Bronchial epithelial cell (primary cell): ENCODE measurements at regions not wholly inside any gene's neighbourhood (a gene's known extent, or its start where the extent isn't known, plus 50 kb on each side); places are given as distances from the start of the nearest gene placed in this dataset.

Experiments used
- DNase-seq: peaks from one replicate; pipeline ENCODE4 v3.0.0-alpha.2; 2010; ENCODE audit warnings: low read depth
- FAIRE-seq: peaks from 2 replicates; lab custom pipeline; 2011; peaks lifted over from hg19 to GRCh38; lab: Jason Lieb, UNC
- H3K27me3 ChIP-seq: 2 replicates; pipeline ENCODE4 v1.5.1; 2011; ENCODE audit warnings: low read length; ENCODE audit not compliant: control insufficient read depth, insufficient read depth
- H3K36me3 ChIP-seq: 2 replicates; pipeline ENCODE4 v1.5.1; 2011; ENCODE audit warnings: low read length; ENCODE audit not compliant: control insufficient read depth, insufficient read depth
- H3K4me3 ChIP-seq: 2 replicates; pipeline ENCODE4 v1.5.1; 2011; ENCODE audit warnings: mild to moderate bottlenecking, low read depth, low read length, control low read depth
- TF ChIP-seq, protein P1 (sequence below): IDR thresholded peaks from 2 replicates; pipeline ENCODE4 v1.5.1; 2011; ENCODE audit warnings: mild to moderate bottlenecking, moderate library complexity, low read length, control low read depth, inconsistent platforms; ENCODE audit not compliant: insufficient read depth, severe bottlenecking

DNA sequence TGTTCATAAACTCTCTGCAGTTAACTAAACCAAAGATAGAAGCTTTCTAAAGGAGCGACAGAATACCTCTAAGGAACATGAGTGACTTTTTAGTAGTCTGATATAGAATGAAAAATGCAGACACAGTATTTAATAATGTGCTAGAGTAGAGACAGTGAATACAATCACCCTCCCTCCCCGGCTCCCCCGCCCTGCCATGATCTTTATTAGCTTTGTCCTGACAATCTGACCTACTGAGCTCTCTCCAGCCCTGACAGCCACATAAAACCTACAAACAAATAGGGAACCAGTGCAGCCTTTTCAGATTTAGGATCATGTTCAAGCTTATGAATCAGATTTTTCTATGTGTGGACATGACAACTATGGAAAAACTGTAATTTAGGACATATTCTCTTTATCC is 777.6 kb upstream of the FANCL start:
- Histone ChIP-seq H3K4me3 (no peak overlapping the region), H3K36me3 (no peaks in the 10 kb centered on the region), H3K27me3 (no peaks in the 10 kb centered on the region)
- no peak for FAIRE-seq
- TF ChIP-seq, protein P1, sequence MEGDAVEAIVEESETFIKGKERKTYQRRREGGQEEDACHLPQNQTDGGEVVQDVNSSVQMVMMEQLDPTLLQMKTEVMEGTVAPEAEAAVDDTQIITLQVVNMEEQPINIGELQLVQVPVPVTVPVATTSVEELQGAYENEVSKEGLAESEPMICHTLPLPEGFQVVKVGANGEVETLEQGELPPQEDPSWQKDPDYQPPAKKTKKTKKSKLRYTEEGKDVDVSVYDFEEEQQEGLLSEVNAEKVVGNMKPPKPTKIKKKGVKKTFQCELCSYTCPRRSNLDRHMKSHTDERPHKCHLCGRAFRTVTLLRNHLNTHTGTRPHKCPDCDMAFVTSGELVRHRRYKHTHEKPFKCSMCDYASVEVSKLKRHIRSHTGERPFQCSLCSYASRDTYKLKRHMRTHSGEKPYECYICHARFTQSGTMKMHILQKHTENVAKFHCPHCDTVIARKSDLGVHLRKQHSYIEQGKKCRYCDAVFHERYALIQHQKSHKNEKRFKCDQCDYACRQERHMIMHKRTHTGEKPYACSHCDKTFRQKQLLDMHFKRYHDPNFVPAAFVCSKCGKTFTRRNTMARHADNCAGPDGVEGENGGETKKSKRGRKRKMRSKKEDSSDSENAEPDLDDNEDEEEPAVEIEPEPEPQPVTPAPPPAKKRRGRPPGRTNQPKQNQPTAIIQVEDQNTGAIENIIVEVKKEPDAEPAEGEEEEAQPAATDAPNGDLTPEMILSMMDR: no peak
- no peak for DNase-seq

DNA sequence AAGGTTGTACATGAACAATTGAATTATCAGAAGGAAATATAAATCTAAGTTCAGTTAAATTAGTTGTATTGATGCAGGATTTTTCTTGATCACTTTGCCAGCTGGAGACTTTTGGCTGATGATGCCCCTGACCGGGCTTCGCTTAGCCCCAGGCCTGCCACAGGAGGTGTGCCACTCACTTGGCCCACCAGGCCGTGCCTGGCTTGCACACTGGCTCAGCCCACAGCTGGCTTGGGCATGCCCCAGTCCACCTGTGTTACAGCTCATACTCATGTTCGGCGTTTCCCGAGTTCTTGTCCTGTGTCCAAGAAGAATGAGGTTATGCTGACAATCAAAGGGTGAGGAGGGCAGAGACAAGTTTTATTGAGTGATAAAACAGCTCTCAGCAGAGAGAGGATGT is 773.9 kb upstream of the FANCL start:
- TF ChIP-seq, protein P1: no peak
- Histone ChIP-seq H3K36me3 (no peaks in the 10 kb centered on the region), H3K27me3 (no peaks in the 10 kb centered on the region), H3K4me3 (no peak overlapping the region)
- FAIRE-seq (no peak), DNase-seq (no peak)

DNA sequence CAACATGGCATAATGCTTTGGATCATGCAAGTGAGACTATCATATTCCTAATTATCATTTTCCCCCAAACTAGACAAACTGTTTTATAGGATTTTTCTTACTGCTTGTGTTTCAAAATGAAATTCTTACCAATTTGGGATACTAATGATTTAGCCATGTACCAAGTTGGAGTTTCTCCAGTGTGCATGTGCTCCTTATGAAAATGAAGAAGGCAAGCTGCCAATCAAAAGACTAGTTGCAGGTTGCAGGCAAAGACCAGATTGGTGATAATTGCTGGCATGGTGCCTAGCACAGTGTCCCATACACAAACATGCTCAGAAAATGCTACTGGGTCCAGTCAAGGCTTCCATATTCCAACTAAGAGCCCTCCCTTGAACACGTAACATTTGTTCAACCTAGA is 771.8 kb upstream of the FANCL start:
- FAIRE-seq (no peak), DNase-seq (no peak)
- H3K27me3 ChIP-seq: no peaks in the 10 kb centered on the region
- no peaks in the 10 kb centered on the region for H3K36me3 ChIP-seq
- no peak overlapping the region for H3K4me3 ChIP-seq
- TF ChIP-seq, protein P1: no peak

- Histone ChIP-seq H3K27me3 (no peaks in the 10 kb centered on the region), H3K4me3 (no peak overlapping the region), H3K36me3 (no peaks in the 10 kb centered on the region)
- DNase-seq: no peak
- no peak for FAIRE-seq
- TF ChIP-seq, protein P1: no peak
These were observed 771.1 kb upstream of the FANCL start for GRCh38 chr2:59012234-59012633.

DNA sequence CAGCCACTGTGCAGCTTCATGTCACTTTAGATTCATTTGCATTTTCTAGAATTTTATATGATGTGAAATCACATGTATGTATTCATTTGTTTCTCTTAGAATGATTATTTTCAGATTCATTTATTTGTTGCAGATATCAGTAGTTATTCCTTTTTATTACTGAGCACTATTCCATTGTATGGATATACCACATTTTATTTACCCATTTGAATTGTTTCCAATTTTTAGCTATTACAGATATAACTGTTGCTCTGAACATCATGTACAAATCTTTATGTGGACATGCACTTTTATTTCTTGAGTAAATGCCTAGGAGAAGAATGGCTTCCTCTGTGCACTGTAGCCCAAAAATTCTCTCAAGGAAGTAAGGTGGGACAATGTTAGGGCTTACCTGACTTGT is 767.8 kb upstream of the FANCL start:
- FAIRE-seq: no peak
- TF ChIP-seq, protein P1: no peak
- Histone ChIP-seq H3K36me3 (no peaks in the 10 kb centered on the region), H3K4me3 (no peak overlapping the region), H3K27me3 (no peaks in the 10 kb centered on the region)
- DNase-seq: no peak

GRCh38 chr2:59005836-59006615 is 764.9 kb upstream of the FANCL start:
- Histone ChIP-seq H3K36me3 (no peaks in the 10 kb centered on the region), H3K27me3 (no peaks in the 10 kb centered on the region), H3K4me3 (no peak overlapping the region)
- TF ChIP-seq, protein P1: no peak
- FAIRE-seq: no peak
- DNase-seq: no peak
